Left cardiac atrium (tissue), 4 donors: ENCODE measurements at regions not wholly inside any gene's neighbourhood (a gene's known extent, or its start where the extent isn't known, plus 50 kb on each side); places are given as distances from the start of the nearest gene placed in this dataset.

ENCODE experiments used
- ATAC-seq, 2 donors: fragments of 200-7000 bp; cut with Tn5 transposase; one replicate each; pipeline ENCODE4 v1.9.1; 2020; ENCODE audit warnings: mild to moderate bottlenecking in 2 of 2, moderate library complexity in 2 of 2
- DNase-seq: peaks from one replicate; pipeline ENCODE4 v3.0.0-alpha.2; 2020
- intact Hi-C, 2 donors: fragments of 100-400 bp; cut with DNase I; formaldehyde crosslinking; loops; one replicate each; pipeline versions ENCODE4 v1.14.1 to v1.15.1; 2022 to 2023
- donor health status: DM: no; HTN: yes; CAD: no.
- donor health status: DM: no; HTN: yes; CAD: no; lungs with severe emphysema.
- donor health status: DM: yes; HTN: yes; CAD: no.
- donor health status: Dilated cardiomyopathy.

DNA sequence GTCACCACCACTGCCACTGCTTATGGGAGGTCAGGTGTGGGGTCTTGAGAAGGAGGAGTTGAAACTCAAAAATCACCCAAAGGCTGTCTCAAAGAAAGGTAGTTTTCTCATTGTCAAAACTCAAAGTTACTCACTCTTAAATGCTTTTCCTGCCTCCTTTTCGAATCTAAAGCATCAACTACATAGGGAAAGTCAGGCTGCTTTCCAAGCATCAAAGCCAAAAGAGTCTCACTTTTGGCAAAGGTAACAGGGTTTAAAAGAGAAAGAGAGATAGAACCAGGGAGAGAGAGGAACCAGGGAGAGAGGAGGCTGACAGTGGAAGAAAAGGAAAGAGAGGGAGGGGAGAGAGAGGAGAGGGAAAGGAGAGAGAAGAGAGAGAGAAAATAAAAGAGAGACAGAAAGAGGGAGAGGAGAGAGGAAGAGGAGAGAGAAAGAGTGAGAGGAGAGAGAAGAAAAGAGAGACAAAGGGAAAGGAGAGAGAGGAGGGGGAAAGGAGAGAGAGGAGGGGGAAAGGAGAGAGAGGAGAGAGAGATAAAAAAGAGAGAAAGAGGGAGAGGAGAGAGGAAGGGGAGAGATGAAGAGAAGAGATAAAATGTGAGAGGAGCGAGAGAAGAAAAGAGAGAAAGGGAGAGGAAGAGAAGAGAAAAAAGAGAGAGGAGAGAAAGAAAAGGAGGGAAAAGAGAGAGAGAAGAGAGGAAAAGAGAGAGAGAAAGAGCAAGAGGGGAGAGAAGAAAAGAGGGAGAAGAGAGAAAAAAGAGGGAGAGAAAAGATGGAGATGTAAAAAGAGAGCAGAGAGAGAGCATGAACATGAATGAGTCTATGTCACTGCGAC, 262.0 kb upstream of the TSHZ3 start:
- DNase-seq = no peak
- ATAC-seq = no peak
- intact Hi-C loops = no loop called here

GRCh38 chr19:31612873-31613272, 263.6 kb upstream of the TSHZ3 start:
- ATAC-seq = no peak
- DNase-seq = no peak
- intact Hi-C loops = no loop called here

- DNase-seq = no peak
- intact Hi-C loops = no loop called here
- ATAC-seq = peak in 1 of 2 donors; percentile 30
These were observed 264.5 kb upstream of the TSHZ3 start for GRCh38 chr19:31613683-31614219.

- ATAC-seq = no peak
- intact Hi-C loops = no loop called here
- DNase-seq = no peak
These were observed 266.8 kb upstream of the TSHZ3 start for GRCh38 chr19:31616031-31616430.

GRCh38 chr19:31617010-31617585, 267.9 kb upstream of the TSHZ3 start:
- DNase-seq (no peak), ATAC-seq (no peak)
- intact Hi-C loops = no loop called here

- ATAC-seq (no peak), DNase-seq (no peak)
- intact Hi-C loops = no loop called here
These were observed 275.8 kb upstream of the TSHZ3 start for GRCh38 chr19:31625056-31625455.

GRCh38 chr19:31625575-31625974, 276.3 kb upstream of the TSHZ3 start:
- intact Hi-C loops = no loop called here
- ATAC-seq = no peak
- no peak for DNase-seq

DNA sequence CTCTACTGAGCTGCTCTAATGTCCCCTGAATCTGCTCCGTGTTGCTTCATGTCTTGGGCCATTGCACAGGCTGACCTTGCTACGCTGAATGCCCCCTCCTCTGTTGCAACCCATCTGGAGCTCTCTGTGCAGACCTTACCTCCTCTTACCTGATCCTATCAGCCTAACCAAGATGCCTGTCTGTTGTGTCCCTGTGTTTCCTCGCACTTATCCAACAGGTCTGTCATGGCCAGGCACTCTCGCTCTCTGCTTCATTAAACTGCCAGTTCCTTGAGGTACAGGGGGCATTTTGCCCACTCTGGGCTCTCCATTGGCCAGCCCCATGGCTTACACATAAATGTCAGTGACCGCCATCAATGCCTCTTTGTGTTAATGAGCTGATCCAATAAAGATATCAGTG, 277.7 kb upstream of the TSHZ3 start:
- no peak for ATAC-seq
- no peak for DNase-seq
- intact Hi-C loops = no loop called here

GRCh38 chr19:31627620-31628365, 278.6 kb upstream of the TSHZ3 start:
- DNase-seq (no peak), ATAC-seq (no peak)
- intact Hi-C loops = no loop called here

- ATAC-seq (no peak), DNase-seq (no peak)
- intact Hi-C loops = no loop called here
These were observed 280.5 kb upstream of the TSHZ3 start for GRCh38 chr19:31629579-31630363.

DNA sequence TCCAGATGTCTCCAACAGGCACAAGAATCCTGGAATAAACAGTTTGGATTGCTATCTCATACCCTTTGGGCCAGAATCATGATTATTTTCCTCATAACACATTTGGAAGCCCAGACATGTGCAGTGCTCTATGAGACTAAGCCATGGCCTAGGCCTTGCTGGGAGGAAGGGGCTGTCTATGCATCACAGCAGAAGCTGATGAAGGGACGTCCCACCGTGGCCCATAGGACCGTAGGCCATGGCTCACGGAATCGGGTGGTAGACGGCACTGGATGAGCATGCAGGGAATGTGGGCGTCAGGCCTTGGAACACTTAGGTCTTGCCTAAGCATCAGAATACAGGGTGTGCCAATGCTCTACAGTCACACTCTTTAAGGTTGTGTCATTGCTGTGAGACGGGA, 283.8 kb upstream of the TSHZ3 start:
- intact Hi-C loops = no loop called here
- ATAC-seq (no peak), DNase-seq (no peak)

DNA sequence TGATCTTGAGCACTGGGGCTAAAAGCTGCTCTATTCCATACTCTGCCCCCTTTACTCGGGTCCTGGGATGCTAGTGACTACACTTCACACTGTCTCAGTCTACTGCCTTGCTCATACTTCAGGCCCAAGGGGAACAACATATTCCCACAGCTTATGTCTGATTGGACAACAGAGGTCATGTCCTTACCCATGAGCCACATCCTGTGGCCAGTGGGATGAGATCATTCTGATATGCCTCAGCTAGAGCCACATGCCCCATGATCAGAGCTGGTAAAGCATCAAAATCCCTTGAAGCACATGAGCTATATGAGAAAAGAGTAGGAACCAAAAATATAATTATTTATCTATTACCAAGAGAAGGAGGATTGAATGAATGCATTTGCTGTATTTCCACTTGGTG, 290.1 kb upstream of the TSHZ3 start:
- intact Hi-C loops = no loop called here
- DNase-seq = no peak
- no peak for ATAC-seq

GRCh38 chr19:31641591-31641990, 292.4 kb upstream of the TSHZ3 start:
- intact Hi-C loops = no loop called here
- no peak for ATAC-seq
- DNase-seq = no peak

GRCh38 chr19:31648347-31648746, 299.1 kb upstream of the TSHZ3 start:
- no peak for DNase-seq
- ATAC-seq = no peak
- intact Hi-C loops = no loop called here

GRCh38 chr19:31656507-31656906, 307.3 kb upstream of the TSHZ3 start:
- no peak for DNase-seq
- intact Hi-C loops = no loop called here
- ATAC-seq = no peak

- intact Hi-C loops = no loop called here
- ATAC-seq = no peak
- no peak for DNase-seq
These were observed 310.0 kb upstream of the TSHZ3 start for GRCh38 chr19:31658993-31659896.

GRCh38 chr19:31659897-31660210, 310.6 kb upstream of the TSHZ3 start:
- ATAC-seq (no peak), DNase-seq (no peak)
- intact Hi-C loops = no loop called here

DNA sequence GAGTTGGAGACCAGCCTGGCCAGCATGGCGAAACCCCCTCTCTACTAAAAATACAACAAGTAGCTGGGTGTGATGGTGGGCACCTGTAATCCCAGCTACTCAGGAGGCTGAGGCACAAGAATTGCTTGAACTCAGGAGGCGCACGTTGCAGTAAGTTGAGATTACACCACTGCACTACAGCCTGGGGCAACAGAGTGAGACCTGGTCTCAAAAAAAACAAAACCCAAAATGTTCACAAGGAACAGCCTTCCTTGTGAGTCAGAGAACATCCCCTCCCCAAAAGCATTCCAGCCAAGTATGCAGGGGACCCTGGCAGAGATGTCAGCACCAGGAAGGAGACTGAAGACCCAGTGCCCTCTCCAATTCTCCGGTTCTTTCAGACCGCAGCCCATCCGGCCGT, 314.9 kb upstream of the TSHZ3 start:
- intact Hi-C loops = no loop called here
- ATAC-seq (no peak), DNase-seq (no peak)

- intact Hi-C loops = no loop called here
- ATAC-seq = no peak
These were observed 315.8 kb upstream of the TSHZ3 start for GRCh38 chr19:31664997-31665396.

More at GRCh38 chr19:31664997-31665396, 315.8 kb upstream of the TSHZ3 start:
- DNase-seq = no peak
